PC-9 (cell line): ENCODE measurements at regions not wholly inside any gene's neighbourhood (a gene's known extent, or its start where the extent isn't known, plus 50 kb on each side); places are given as distances from the start of the nearest gene placed in this dataset.
A peak's percentile ranks its signal among the peaks of the same experiment; 100 is the strongest.
"Not testable (repeated sequence)": the region's sequence is repeated elsewhere in the genome, so short reads cannot be mapped to it uniquely, and the experiment has no call there.

Source experiments
- BruUV-seq: library from RNA; stranded (reverse); fragments of 400-500 nt; replicated peaks from 2 replicates; lab custom pipeline; 2021; lab: Mats Ljungman, UMichigan
- CTCF ChIA-PET: fragments of 300-600 bp; sonication (Branson Sonifier 250); formaldehyde crosslinking; loops from one replicate; lab custom pipeline; 2022; ENCODE audit warnings: antibody characterized with exemption; lab: Charles Lee
- POLR2A ChIA-PET: fragments of 300-600 bp; sonication (Branson Sonifier 250); formaldehyde crosslinking; loops from one replicate; lab custom pipeline; 2022; ENCODE audit warnings: antibody characterized with exemption; ENCODE audit not compliant: unreplicated experiment; lab: Charles Lee
- DNase-seq, 2 experiments: peaks; one replicate each; pipeline versions ENCODE4 v3.0.0 to v3.0.0-alpha.2; 2015 to 2022; ENCODE audit warnings: mixed read lengths in 1 of 2
- H2AFZ ChIP-seq: fragments of 200-600 bp; sonication (generic); 2 replicates; pipeline ENCODE4 v1.8.1; 2017; ENCODE audit warnings: antibody characterized with exemption
- H3F3A ChIP-seq: fragments of 200-600 bp; sonication (generic); 2 replicates; pipeline ENCODE4 v1.8.1; 2017; ENCODE audit warnings: antibody characterized with exemption, mild to moderate bottlenecking, low read depth; ENCODE audit not compliant: insufficient read depth
- H3K27ac ChIP-seq: fragments of 200-600 bp; sonication (generic); 2 replicates; pipeline ENCODE4 v1.6.1; 2016; ENCODE audit warnings: mixed run types
- H3K27me3 ChIP-seq: fragments of 200-600 bp; sonication (generic); 2 replicates; pipeline ENCODE4 v1.6.1; 2016; ENCODE audit warnings: low read depth, mixed run types; ENCODE audit not compliant: insufficient read depth
- H3K36me3 ChIP-seq: fragments of 200-600 bp; sonication (generic); 2 replicates; pipeline ENCODE4 v1.6.1; 2016; ENCODE audit warnings: low read depth, mixed run types
- H3K4me1 ChIP-seq: fragments of 200-600 bp; sonication (generic); replicated peaks from 2 replicates; pipeline ENCODE4 v1.6.1; 2016; ENCODE audit warnings: mixed run types; ENCODE audit not compliant: insufficient read depth
- H3K4me2 ChIP-seq: fragments of 200-600 bp; sonication (generic); 2 replicates; pipeline ENCODE4 v1.6.1; 2017; ENCODE audit warnings: mixed run types
- H3K4me3 ChIP-seq: fragments of 200-600 bp; sonication (generic); 2 replicates; pipeline ENCODE4 v1.6.1; 2016; ENCODE audit warnings: mixed run types
- H3K79me2 ChIP-seq: fragments of 200-600 bp; sonication (generic); 2 replicates; pipeline ENCODE4 v1.6.1; 2017; ENCODE audit warnings: low read depth, mixed run types
- H3K9me2 ChIP-seq: fragments of 200-600 bp; sonication (generic); 2 replicates; pipeline ENCODE4 v1.8.1; 2017; ENCODE audit warnings: mild to moderate bottlenecking; ENCODE audit not compliant: insufficient read depth
- H3K9me3 ChIP-seq: fragments of 200-600 bp; sonication (generic); 2 replicates; pipeline ENCODE4 v1.8.1; 2016; ENCODE audit warnings: low read depth; ENCODE audit not compliant: insufficient read depth
- H4K20me1 ChIP-seq: fragments of 200-600 bp; sonication (generic); 2 replicates; pipeline ENCODE4 v1.8.1; 2017; ENCODE audit not compliant: insufficient read depth
- intact Hi-C: fragments of 100-400 bp; cut with micrococcal nuclease; formaldehyde crosslinking; loops from one replicate; pipeline ENCODE4 v1.10.0; 2022; ENCODE audit not compliant: unreplicated experiment

- H3K4me1 ChIP-seq, POLR2A ChIA-PET, BruUV-seq, H2AFZ ChIP-seq, H3K36me3 ChIP-seq, H3K4me3 ChIP-seq, H3K9me2 ChIP-seq, H4K20me1 ChIP-seq, H3F3A ChIP-seq, H3K4me2 ChIP-seq, H3K27me3 ChIP-seq, H3K9me3 ChIP-seq, CTCF ChIA-PET, H3K79me2 ChIP-seq, H3K27ac ChIP-seq, intact Hi-C loops, DNase-seq: not testable (repeated sequence)
Measured at GRCh38 chr1:120508351-120508750, 93.5 kb downstream of the NBPF8 start.

- POLR2A ChIA-PET, H3K9me2 ChIP-seq, H2AFZ ChIP-seq, H3K27me3 ChIP-seq, BruUV-seq, H3K79me2 ChIP-seq, H3K4me3 ChIP-seq, H3F3A ChIP-seq, H3K27ac ChIP-seq, H4K20me1 ChIP-seq, H3K4me2 ChIP-seq, intact Hi-C loops, H3K4me1 ChIP-seq, H3K36me3 ChIP-seq, H3K9me3 ChIP-seq, DNase-seq, CTCF ChIA-PET: not testable (repeated sequence)
Measured at GRCh38 chr1:120509258-120509657, 94.4 kb downstream of the NBPF8 start.

DNA sequence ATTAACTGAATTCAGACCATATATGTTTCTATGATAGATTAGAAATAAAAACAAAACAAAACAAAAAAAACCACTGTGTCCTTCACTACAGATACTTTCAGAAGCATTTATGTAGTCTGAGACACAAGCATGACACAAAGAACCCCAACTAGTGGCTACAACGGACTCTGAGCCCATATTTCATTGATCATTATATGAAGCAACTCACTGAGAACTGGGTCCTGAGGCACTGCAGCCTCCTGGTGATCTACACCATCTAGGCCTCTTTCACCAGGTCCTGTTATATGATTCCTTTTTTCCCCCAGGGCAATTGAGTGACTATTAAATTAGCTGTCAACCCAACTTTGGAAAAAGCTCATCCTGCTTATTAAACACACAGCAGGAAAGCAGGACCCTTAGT, 98.3 kb downstream of the NBPF8 start:
- intact Hi-C loops, POLR2A ChIA-PET, H3K4me1 ChIP-seq, H4K20me1 ChIP-seq, H3K4me3 ChIP-seq, DNase-seq, H3F3A ChIP-seq, H2AFZ ChIP-seq, BruUV-seq, CTCF ChIA-PET, H3K79me2 ChIP-seq, H3K27ac ChIP-seq, H3K36me3 ChIP-seq, H3K9me3 ChIP-seq, H3K9me2 ChIP-seq, H3K4me2 ChIP-seq, H3K27me3 ChIP-seq: not testable (repeated sequence)

DNA sequence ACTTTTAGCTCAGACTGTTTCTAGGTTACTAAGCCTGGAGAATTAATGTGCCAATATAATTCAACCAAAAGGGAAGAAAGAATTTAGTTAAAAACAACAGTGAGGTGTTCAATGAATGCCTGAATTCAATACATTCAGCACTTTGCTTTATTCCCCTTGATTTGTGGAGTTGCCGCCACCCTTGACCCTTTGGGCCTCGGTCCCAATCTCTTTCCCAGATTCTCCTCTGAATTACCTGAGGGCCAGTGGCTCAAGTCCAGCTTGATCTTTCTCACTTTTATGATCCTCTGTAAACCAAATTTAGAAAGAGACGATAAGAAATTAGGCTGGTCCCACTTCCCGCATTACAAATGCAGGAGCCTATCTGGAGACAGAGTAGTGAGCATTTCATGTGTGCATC, 98.7 kb downstream of the NBPF8 start:
- BruUV-seq, H3K4me1 ChIP-seq, H3K36me3 ChIP-seq, H4K20me1 ChIP-seq, DNase-seq, H3K9me3 ChIP-seq, H3K27ac ChIP-seq, H3K9me2 ChIP-seq, POLR2A ChIA-PET, H3K27me3 ChIP-seq, H3K79me2 ChIP-seq, H3F3A ChIP-seq, intact Hi-C loops, CTCF ChIA-PET, H2AFZ ChIP-seq, H3K4me2 ChIP-seq, H3K4me3 ChIP-seq: not testable (repeated sequence)

GRCh38 chr1:120519196-120519595, 104.4 kb downstream of the NBPF8 start:
- intact Hi-C loops, H3K9me2 ChIP-seq, H3F3A ChIP-seq, H2AFZ ChIP-seq, BruUV-seq, H3K79me2 ChIP-seq, H3K27me3 ChIP-seq, CTCF ChIA-PET, H3K9me3 ChIP-seq, H3K36me3 ChIP-seq, DNase-seq, H4K20me1 ChIP-seq, H3K27ac ChIP-seq, H3K4me2 ChIP-seq, H3K4me1 ChIP-seq, H3K4me3 ChIP-seq, POLR2A ChIA-PET: not testable (repeated sequence)

DNA sequence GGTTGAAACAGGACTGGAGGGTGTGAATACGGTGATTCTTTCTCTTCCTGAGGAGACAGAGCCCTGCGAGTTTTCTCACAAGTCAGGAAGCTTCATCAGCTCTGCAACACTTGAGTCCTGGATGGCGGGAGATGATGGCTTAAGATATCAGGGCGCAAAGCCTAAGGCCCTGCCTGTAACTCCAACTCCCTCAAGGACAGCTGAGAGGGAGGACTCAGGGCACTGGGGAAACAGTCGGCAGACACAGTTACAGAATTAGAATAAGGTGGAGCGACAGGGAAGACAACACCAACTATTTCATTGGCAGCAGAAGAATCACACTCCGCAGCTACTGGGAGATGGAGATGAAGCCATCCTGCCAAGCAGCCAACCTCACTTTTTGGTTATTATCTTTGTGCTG, 109.6 kb downstream of the NBPF8 start:
- H3K9me3 ChIP-seq, intact Hi-C loops, H3K4me1 ChIP-seq, H3K4me3 ChIP-seq, DNase-seq, H3K27me3 ChIP-seq, H3K36me3 ChIP-seq, CTCF ChIA-PET, H3F3A ChIP-seq, H2AFZ ChIP-seq, H3K27ac ChIP-seq, H3K79me2 ChIP-seq, BruUV-seq, H3K9me2 ChIP-seq, H3K4me2 ChIP-seq, POLR2A ChIA-PET, H4K20me1 ChIP-seq: not testable (repeated sequence)

- H3K36me3 ChIP-seq, intact Hi-C loops, H3K4me3 ChIP-seq, H3K9me2 ChIP-seq, H3F3A ChIP-seq, DNase-seq, H2AFZ ChIP-seq, H3K9me3 ChIP-seq, H3K79me2 ChIP-seq, BruUV-seq, H4K20me1 ChIP-seq, H3K27me3 ChIP-seq, POLR2A ChIA-PET, CTCF ChIA-PET: not testable (repeated sequence)
- H3K4me1 ChIP-seq = peaks cover 10% of the 10 kb centered on the region
- H3K27ac ChIP-seq = peak overlapping the region; percentile 20; the same call in 1 of the 2 replicates
- 0 out of 2 replicates have a peak overlapping the region, but pooled peaks have one; percentile 15 for H3K4me2 ChIP-seq
Measured at GRCh38 chr1:120525386-120525785, 110.6 kb downstream of the NBPF8 start.
